GM06990 (cell line): ENCODE measurements at regions not wholly inside any gene's neighbourhood (a gene's known extent, or its start where the extent isn't known, plus 50 kb on each side); places are given as distances from the start of the nearest gene placed in this dataset.

Source experiments
- DNase-seq: peaks from one replicate; pipeline ENCODE4 v3.0.0-alpha.2; 2011; ENCODE audit not compliant: insufficient read length; ENCODE audit errors: extremely low read depth
- H3K27me3 ChIP-seq: replicated peaks from 2 replicates; pipeline ENCODE4 v1.6.0; 2011; ENCODE audit warnings: low read length; ENCODE audit not compliant: control insufficient read depth, insufficient read depth
- H3K36me3 ChIP-seq: 2 replicates; pipeline ENCODE4 v1.5.1; 2011; ENCODE audit warnings: low read length; ENCODE audit not compliant: control insufficient read depth, insufficient read depth
- H3K4me3 ChIP-seq: replicated peaks from 2 replicates; pipeline ENCODE4 v1.5.1; 2011; ENCODE audit warnings: low read depth, mild to moderate bottlenecking, control low read depth, low read length
- TF ChIP-seq, protein P1 (sequence below): IDR thresholded peaks from 2 replicates; pipeline ENCODE4 v1.5.1; 2011; ENCODE audit warnings: low read length, control low read depth, mild to moderate bottlenecking, inconsistent platforms; ENCODE audit not compliant: insufficient read depth, poor library complexity, severe bottlenecking

DNA sequence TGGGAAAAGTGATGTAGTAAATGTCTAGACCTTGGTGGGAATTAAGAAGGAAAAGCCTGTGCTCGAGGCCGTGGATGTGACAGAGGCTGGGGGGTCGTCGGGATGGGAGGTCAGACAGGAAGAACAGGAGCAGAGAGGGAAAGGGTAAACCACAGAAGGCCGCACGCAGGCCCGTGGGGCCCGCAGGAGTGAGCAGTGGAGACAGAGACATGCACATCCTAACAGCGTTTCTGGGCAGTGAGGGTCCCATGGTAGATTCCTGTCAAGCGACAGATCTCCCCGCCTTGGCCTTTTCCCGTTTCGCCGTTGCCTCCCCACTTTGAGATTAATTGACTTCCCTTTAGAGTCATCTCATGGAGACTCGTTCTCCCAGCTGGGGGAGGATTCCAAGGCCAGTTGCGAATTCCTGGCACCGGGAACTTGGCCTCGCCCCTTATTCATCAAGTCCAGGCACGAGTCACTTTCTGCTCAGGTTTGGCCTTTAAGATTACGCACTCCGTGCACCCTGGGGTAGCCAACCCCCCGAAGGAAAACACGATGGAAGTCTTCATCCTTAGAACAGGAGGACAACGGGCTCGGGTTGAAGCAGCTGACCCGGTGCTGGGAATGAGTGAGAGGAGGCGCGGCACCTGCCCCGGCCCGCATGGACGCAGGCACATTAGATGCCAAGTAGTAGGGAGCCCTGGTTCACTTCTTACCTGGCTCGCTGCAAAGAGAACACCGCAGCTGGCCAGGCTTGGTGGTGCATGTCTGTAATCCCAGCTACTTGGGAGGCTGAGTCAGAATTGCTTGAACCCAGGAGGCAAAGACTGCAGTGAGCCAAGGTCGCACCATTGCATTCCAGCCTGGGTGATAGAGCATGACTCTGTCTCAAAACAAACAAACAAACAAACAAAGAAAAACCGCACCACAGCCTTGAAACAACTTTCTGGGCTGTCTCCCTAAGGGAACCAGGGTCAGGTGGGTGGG lies 315.2 kb upstream of the SHH start:
- peaks cover 2% of the 10 kb centered on the region; the same call in 1 of the 2 replicates for H3K27me3 ChIP-seq

GRCh38 chr7:156125841-156126730 lies 313.8 kb upstream of the SHH start:
- no peaks in the 10 kb centered on the region for H3K36me3 ChIP-seq
- DNase-seq = no peak
- TF ChIP-seq, protein P1, sequence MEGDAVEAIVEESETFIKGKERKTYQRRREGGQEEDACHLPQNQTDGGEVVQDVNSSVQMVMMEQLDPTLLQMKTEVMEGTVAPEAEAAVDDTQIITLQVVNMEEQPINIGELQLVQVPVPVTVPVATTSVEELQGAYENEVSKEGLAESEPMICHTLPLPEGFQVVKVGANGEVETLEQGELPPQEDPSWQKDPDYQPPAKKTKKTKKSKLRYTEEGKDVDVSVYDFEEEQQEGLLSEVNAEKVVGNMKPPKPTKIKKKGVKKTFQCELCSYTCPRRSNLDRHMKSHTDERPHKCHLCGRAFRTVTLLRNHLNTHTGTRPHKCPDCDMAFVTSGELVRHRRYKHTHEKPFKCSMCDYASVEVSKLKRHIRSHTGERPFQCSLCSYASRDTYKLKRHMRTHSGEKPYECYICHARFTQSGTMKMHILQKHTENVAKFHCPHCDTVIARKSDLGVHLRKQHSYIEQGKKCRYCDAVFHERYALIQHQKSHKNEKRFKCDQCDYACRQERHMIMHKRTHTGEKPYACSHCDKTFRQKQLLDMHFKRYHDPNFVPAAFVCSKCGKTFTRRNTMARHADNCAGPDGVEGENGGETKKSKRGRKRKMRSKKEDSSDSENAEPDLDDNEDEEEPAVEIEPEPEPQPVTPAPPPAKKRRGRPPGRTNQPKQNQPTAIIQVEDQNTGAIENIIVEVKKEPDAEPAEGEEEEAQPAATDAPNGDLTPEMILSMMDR = no peak
- H3K27me3 ChIP-seq = peaks cover 2% of the 10 kb centered on the region; the same call in 1 of the 2 replicates
- no peak overlapping the region for H3K4me3 ChIP-seq

More for the DNA sequence above, 315.2 kb upstream of the SHH start:
- DNase-seq = no peak
- TF ChIP-seq, protein P1 = no peak
- Histone ChIP-seq H3K36me3 (no peaks in the 10 kb centered on the region), H3K4me3 (no peak overlapping the region)

DNA sequence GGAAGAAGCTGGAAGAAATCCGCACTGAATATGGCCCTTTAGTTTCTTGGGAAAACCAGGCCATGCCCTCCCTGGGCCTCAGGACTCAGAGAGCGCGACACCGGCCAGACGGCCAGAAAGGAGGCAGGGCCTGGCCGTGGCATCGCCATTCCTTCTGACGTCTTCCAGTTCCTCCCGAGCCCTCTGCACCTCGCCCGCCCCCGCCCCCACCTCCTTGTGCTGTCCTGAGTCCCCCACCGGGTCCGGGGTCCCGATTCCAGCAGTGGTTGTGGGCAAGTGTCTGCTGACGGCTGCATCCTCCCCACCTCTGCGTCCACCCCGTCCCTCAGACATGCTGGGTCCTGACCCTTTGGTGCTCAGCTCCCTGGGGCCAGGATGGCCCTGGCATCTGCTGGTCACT lies 312.1 kb upstream of the SHH start:
- Histone ChIP-seq H3K36me3 (no peaks in the 10 kb centered on the region), H3K27me3 (peaks cover 2% of the 10 kb centered on the region; the same call in 1 of the 2 replicates), H3K4me3 (no peak overlapping the region)
- no peak for DNase-seq
- TF ChIP-seq, protein P1 = no peak

GRCh38 chr7:156123362-156123761 lies 311.1 kb upstream of the SHH start:
- DNase-seq = no peak
- Histone ChIP-seq H3K4me3 (no peak overlapping the region), H3K27me3 (peaks cover 2% of the 10 kb centered on the region; the same call in 1 of the 2 replicates), H3K36me3 (no peaks in the 10 kb centered on the region)
- TF ChIP-seq, protein P1 = no peak

- no peak overlapping the region for H3K4me3 ChIP-seq
- peaks cover 2% of the 10 kb centered on the region; the same call in 1 of the 2 replicates for H3K27me3 ChIP-seq
- TF ChIP-seq, protein P1 = no peak
- DNase-seq = no peak
- no peaks in the 10 kb centered on the region for H3K36me3 ChIP-seq
Measured at GRCh38 chr7:156122752-156123354, 310.6 kb upstream of the SHH start.
